Gastrocnemius medialis (tissue), 4 donors: ENCODE measurements at regions not wholly inside any gene's neighbourhood (a gene's known extent, or its start where the extent isn't known, plus 50 kb on each side); places are given as distances from the start of the nearest gene placed in this dataset.

Experiments
- ATAC-seq, 2 donors: fragments of 150-250 bp; one replicate each; pipeline ENCODE4 v1.9.1; 2016
- DNase-seq, 2 donors: peaks; one replicate each; pipeline ENCODE4 v3.0.0-alpha.2; 2019
- H3K27ac ChIP-seq, 4 donors: fragments of 200-600 bp; sonication (generic); 1 replicate in 1 of 4; 2 replicates in 3 of 4; pipeline ENCODE4 v1.5.1; 2016 to 2018; ENCODE audit warnings: mild to moderate bottlenecking in 2 of 4, moderate library complexity in 1 of 4
- H3K27me3 ChIP-seq, 3 donors: fragments of 200-600 bp; sonication (generic) in 2 of 3; 1 replicate in 1 of 3; 2 replicates in 2 of 3; pipeline versions ENCODE4 v1.5.1 to v1.6.0; 2016 to 2019; ENCODE audit warnings: mild to moderate bottlenecking in 1 of 3, moderate library complexity in 1 of 3
- H3K36me3 ChIP-seq, 2 donors: fragments of 200-600 bp; sonication (generic) in 1 of 2; one replicate each; pipeline ENCODE4 v1.5.1; 2017 to 2018
- H3K4me1 ChIP-seq, 2 donors: fragments of 200-600 bp; sonication (generic) in 1 of 2; one replicate each; pipeline ENCODE4 v1.5.1; 2016 to 2017; ENCODE audit warnings: mild to moderate bottlenecking in 2 of 2
- H3K4me3 ChIP-seq, 4 donors: fragments of 200-600 bp; sonication (generic) in 3 of 4; 1 replicate in 1 of 4; 2 replicates in 3 of 4; pipeline ENCODE4 v1.5.1; 2016 to 2019; ENCODE audit warnings: mild to moderate bottlenecking in 2 of 4
- H3K9me3 ChIP-seq, 3 donors: fragments of 200-600 bp; sonication (generic) in 2 of 3; 1 replicate in 1 of 3; 2 replicates in 2 of 3; pipeline ENCODE4 v1.5.1; 2016 to 2019
- POLR2A ChIP-seq, 2 donors: fragments of 450-650 bp; IDR thresholded peaks; one replicate each; pipeline ENCODE4 v1.6.1; 2017; ENCODE audit warnings: antibody characterized with exemption in 2 of 2, mild to moderate bottlenecking in 2 of 2, moderate library complexity in 2 of 2
- in situ Hi-C, 4 donors: fragments of 200-750 bp; cut with MboI; loops; one replicate each; pipeline versions ENCODE4 v1.15.0 to v1.8.0; 2017; ENCODE audit warnings: low sequenced_read_pairs in 4 of 4
- intact Hi-C: fragments of 100-400 bp; cut with DNase I; formaldehyde crosslinking; loops from one replicate; pipeline ENCODE4 v1.15.1; 2023; ENCODE audit warnings: low total_unique reads
- TF ChIP-seq, protein P1 (sequence below), 5 experiments: fragments of 450-650 bp in 3 of 5; fragments of 200-600 bp in 2 of 5; sonication (generic) in 2 of 5; IDR thresholded peaks in 4 of 5; conservative IDR thresholded peaks in 1 of 5; 1 replicate in 4 of 5; 2 replicates in 1 of 5; pipeline ENCODE4 v1.5.1; 2016 to 2019; ENCODE audit warnings: antibody characterized with exemption in 5 of 5, mild to moderate bottlenecking in 3 of 5, moderate library complexity in 3 of 5

DNA sequence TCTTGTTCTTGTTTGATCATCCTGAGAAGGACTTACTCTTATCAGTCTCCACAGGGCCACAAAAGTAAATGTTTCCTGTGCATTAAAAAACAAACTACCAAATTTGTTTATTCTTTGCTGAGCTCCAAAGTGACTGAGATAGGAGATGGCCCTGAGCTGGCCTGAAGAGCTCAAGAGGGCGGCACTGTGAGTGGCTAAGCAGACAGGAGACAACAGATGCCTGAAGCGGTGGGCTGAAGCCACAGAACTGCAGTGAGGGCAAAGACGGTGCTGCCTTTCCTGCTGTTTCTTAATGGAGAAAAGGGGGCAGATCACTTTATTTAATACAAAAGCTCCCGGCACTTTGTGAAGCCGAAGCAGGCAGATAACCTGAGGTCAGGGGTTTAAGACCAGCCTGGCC lies 379.6 kb downstream of the ARL4A start:
- no peaks in the 10 kb centered on the region for H3K36me3 ChIP-seq
- TF ChIP-seq, protein P1, sequence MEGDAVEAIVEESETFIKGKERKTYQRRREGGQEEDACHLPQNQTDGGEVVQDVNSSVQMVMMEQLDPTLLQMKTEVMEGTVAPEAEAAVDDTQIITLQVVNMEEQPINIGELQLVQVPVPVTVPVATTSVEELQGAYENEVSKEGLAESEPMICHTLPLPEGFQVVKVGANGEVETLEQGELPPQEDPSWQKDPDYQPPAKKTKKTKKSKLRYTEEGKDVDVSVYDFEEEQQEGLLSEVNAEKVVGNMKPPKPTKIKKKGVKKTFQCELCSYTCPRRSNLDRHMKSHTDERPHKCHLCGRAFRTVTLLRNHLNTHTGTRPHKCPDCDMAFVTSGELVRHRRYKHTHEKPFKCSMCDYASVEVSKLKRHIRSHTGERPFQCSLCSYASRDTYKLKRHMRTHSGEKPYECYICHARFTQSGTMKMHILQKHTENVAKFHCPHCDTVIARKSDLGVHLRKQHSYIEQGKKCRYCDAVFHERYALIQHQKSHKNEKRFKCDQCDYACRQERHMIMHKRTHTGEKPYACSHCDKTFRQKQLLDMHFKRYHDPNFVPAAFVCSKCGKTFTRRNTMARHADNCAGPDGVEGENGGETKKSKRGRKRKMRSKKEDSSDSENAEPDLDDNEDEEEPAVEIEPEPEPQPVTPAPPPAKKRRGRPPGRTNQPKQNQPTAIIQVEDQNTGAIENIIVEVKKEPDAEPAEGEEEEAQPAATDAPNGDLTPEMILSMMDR (IDR thresholded peaks at IDR 0.05 in 4 of 5, conservative IDR thresholded peaks at IDR 0.05 in 1 of 5): no peak
- no peak for TF ChIP-seq POLR2A (IDR thresholded peaks at IDR 0.05)
- H3K27me3 ChIP-seq: no peaks in the 10 kb centered on the region
- H3K27ac ChIP-seq: no peak overlapping the region
- H3K9me3 ChIP-seq: no peaks in the 10 kb centered on the region
- in situ Hi-C loops: no loop called here
- no peaks in the 10 kb centered on the region for H3K4me1 ChIP-seq
- no peak for ATAC-seq
- DNase-seq: no peak
- intact Hi-C loops: no loop called here
- H3K4me3 ChIP-seq: no peak overlapping the region

DNA sequence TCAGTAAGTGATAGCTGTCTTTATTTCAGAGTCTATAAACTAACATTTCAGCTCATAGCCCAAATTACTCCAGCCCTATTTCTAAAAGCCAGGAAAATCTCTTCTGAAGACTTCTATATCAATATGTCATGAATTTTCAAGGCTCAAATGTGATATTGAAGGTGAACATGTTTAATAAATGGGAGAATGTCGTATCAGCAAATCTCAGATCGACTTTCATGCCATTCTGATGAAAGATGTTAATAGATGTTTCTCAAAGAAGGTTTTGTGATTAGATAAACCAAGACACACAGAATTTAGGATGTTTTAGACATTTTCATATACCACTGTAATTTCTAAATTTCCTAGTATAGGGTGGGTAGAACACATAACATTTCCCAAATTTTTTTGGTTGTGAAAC lies 380.6 kb downstream of the ARL4A start:
- TF ChIP-seq, protein P1 (IDR thresholded peaks at IDR 0.05 in 4 of 5, conservative IDR thresholded peaks at IDR 0.05 in 1 of 5): no peak
- TF ChIP-seq POLR2A (IDR thresholded peaks at IDR 0.05): no peak
- Histone ChIP-seq H3K4me1 (no peaks in the 10 kb centered on the region), H3K27ac (no peak overlapping the region), H3K27me3 (no peaks in the 10 kb centered on the region), H3K9me3 (no peaks in the 10 kb centered on the region), H3K4me3 (no peak overlapping the region), H3K36me3 (no peaks in the 10 kb centered on the region)
- intact Hi-C loops (no loop called here), in situ Hi-C loops (no loop called here)
- ATAC-seq (no peak), DNase-seq (no peak)

DNA sequence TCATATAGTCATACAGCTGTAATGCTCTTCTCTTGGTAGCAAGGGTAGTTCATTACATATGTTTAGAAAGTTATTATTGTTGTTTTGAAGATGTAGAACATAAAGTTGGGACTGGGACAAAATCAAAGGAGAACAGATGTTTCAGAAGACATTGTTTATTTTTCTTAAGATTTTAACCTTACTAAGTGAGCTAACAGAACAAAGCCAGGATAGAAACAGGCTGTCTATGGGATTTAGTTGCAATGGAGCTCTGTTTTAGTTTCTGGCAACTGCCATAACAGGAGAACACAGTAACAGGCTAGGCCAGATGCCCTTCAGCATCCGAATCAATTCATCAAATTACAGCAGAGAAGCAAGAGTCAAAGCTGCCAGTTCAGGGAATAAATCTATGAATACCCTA lies 382.4 kb downstream of the ARL4A start:
- no peak for TF ChIP-seq POLR2A (IDR thresholded peaks at IDR 0.05)
- TF ChIP-seq, protein P1 (IDR thresholded peaks at IDR 0.05 in 4 of 5, conservative IDR thresholded peaks at IDR 0.05 in 1 of 5): no peak
- no peak overlapping the region for H3K4me3 ChIP-seq
- H3K27me3 ChIP-seq: no peaks in the 10 kb centered on the region
- intact Hi-C loops: no loop called here
- H3K36me3 ChIP-seq: no peaks in the 10 kb centered on the region
- DNase-seq (no peak), ATAC-seq (no peak)
- H3K27ac ChIP-seq: no peak overlapping the region
- in situ Hi-C loops: no loop called here
- no peaks in the 10 kb centered on the region for H3K4me1 ChIP-seq
- H3K9me3 ChIP-seq: no peaks in the 10 kb centered on the region

DNA sequence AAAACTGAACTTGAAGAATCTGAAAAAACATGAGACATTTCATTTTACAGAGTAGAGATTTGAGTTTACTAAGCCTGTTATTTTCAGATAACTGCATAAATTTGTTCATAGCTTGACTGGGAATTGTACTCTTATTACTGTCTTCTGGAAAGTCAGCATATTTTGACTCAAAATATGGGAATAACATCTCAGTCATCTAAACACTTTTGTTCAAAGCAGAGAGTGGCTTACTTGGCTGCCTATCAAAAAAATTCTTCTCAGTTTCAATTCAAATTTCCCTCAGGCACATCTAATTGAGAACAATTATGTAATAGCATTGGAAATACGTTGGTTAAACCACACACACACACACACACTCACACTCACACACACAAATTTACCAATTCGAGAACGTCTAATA lies 384.6 kb downstream of the ARL4A start:
- no peak overlapping the region for H3K4me3 ChIP-seq
- in situ Hi-C loops (no loop called here), intact Hi-C loops (no loop called here)
- H3K27me3 ChIP-seq: no peaks in the 10 kb centered on the region
- H3K9me3 ChIP-seq: no peaks in the 10 kb centered on the region
- DNase-seq: no peak
- TF ChIP-seq, protein P1 (IDR thresholded peaks at IDR 0.05 in 4 of 5, conservative IDR thresholded peaks at IDR 0.05 in 1 of 5): no peak
- TF ChIP-seq POLR2A (IDR thresholded peaks at IDR 0.05): no peak
- ATAC-seq: no peak
- no peak overlapping the region for H3K27ac ChIP-seq
- no peaks in the 10 kb centered on the region for H3K36me3 ChIP-seq
- no peaks in the 10 kb centered on the region for H3K4me1 ChIP-seq

DNA sequence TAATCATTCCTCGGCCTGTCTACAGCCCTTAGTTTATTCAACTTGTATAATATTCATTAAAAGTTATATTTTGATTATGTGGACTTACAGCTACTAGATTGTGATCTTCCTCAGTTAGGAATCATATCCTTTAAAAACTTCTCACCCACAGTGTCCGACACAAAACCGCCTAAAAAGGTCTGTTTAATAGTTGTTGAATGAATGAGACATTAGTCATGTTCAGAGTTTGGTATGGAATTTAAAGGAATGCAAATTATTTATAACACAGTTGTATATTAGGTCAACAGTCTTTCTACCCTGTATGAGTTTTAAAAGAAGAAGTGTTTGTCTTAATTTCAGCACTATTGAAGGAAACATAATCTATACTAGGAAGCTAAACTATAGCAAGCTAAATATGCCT lies 390.0 kb downstream of the ARL4A start:
- in situ Hi-C loops: no loop called here
- intact Hi-C loops: no loop called here

More for the DNA sequence above, 390.0 kb downstream of the ARL4A start:
- no peak for TF ChIP-seq POLR2A (IDR thresholded peaks at IDR 0.05)
- TF ChIP-seq, protein P1 (IDR thresholded peaks at IDR 0.05 in 4 of 5, conservative IDR thresholded peaks at IDR 0.05 in 1 of 5): no peak
- H3K27me3 ChIP-seq: no peaks in the 10 kb centered on the region
- DNase-seq (no peak), ATAC-seq (no peak)
- no peaks in the 10 kb centered on the region for H3K4me1 ChIP-seq
- H3K36me3 ChIP-seq: no peaks in the 10 kb centered on the region
- H3K4me3 ChIP-seq: no peak overlapping the region
- no peaks in the 10 kb centered on the region for H3K9me3 ChIP-seq
- no peak overlapping the region for H3K27ac ChIP-seq
